WTC11 (cell line): ENCODE measurements at regions not wholly inside any gene's neighbourhood (a gene's known extent, or its start where the extent isn't known, plus 50 kb on each side); places are given as distances from the start of the nearest gene placed in this dataset.

ENCODE experiments used
- ATAC-seq: fragments of 200-7000 bp; cut with Tn5 transposase; 2 replicates; pipeline ENCODE4 v1.10.0; 2021; ENCODE audit warnings: mild to moderate bottlenecking, moderate library complexity
- CTCF ChIA-PET: fragments of 300-600 bp; sonication (Branson Sonifier 250); formaldehyde crosslinking; loops from one replicate; lab custom pipeline; 2021; ENCODE audit warnings: antibody characterized with exemption; lab: Charles Lee
- POLR2A ChIA-PET: fragments of 350-600 bp; sonication (Branson Sonifier 250); formaldehyde crosslinking; loops from one replicate; lab custom pipeline; 2021; ENCODE audit warnings: antibody characterized with exemption; lab: Charles Lee
- DNase-seq: peaks from one replicate; pipeline ENCODE4 v3.0.0; 2021; ENCODE audit warnings: low spot score
- H3K27ac Mint-ChIP-seq: 2 replicates; pipeline ENCODE4 v1.8.0; 2021; ENCODE audit warnings: mixed read lengths
- H3K27me3 Mint-ChIP-seq: 2 replicates; pipeline ENCODE4 v1.8.0; 2021; ENCODE audit warnings: low read depth, mild to moderate bottlenecking, moderate library complexity, mixed read lengths
- H3K36me3 Mint-ChIP-seq: 2 replicates; pipeline ENCODE4 v1.8.0; 2021; ENCODE audit warnings: mixed read lengths
- H3K4me1 Mint-ChIP-seq: 2 replicates; pipeline ENCODE4 v1.8.0; 2022; ENCODE audit warnings: mixed read lengths
- H3K4me3 Mint-ChIP-seq: 2 replicates; pipeline ENCODE4 v1.8.0; 2021; ENCODE audit warnings: mild to moderate bottlenecking, moderate library complexity, mixed read lengths
- H3K9me3 Mint-ChIP-seq: 2 replicates; pipeline ENCODE4 v1.8.0; 2021; ENCODE audit warnings: mixed read lengths
- ARID4B ChIP-seq: sonication (generic); formaldehyde crosslinking; IDR thresholded peaks from 2 replicates; pipeline ENCODE4 v1.8.0; 2023; ENCODE audit warnings: missing genetic modification reagents, mild to moderate bottlenecking, borderline replicate concordance
- ATF3 ChIP-seq: sonication (generic); formaldehyde crosslinking; conservative IDR thresholded peaks from 2 replicates; pipeline ENCODE4 v1.8.1; 2022; ENCODE audit warnings: mild to moderate bottlenecking, missing genetic modification reagents
- CREM ChIP-seq: sonication (generic); formaldehyde crosslinking; IDR thresholded peaks from 2 replicates; pipeline ENCODE4 v1.8.1; 2022; ENCODE audit warnings: mild to moderate bottlenecking, missing genetic modification reagents, moderate library complexity
- CTCF ChIP-seq: fragments of 200-600 bp; IDR thresholded peaks from 2 replicates; pipeline ENCODE4 v1.8.0; 2022; ENCODE audit warnings: antibody characterized with exemption
- E2F5 ChIP-seq: sonication (generic); formaldehyde crosslinking; IDR thresholded peaks from 2 replicates; pipeline ENCODE4 v1.8.1; 2022; ENCODE audit warnings: mild to moderate bottlenecking, moderate library complexity, missing genetic modification reagents
- ELF4 ChIP-seq: sonication (generic); formaldehyde crosslinking; IDR thresholded peaks from 2 replicates; pipeline ENCODE4 v1.8.1; 2022; ENCODE audit warnings: low read depth, mild to moderate bottlenecking, moderate library complexity, missing genetic modification reagents
- ERG ChIP-seq: fragments of 250-450 bp; sonication (Bioruptor Pico); IDR thresholded peaks from 2 replicates; pipeline ENCODE4 v1.8.0; 2021; ENCODE audit warnings: mild to moderate bottlenecking
- GRHL2 ChIP-seq: fragments of 250-450 bp; sonication (Bioruptor Pico); IDR thresholded peaks from 2 replicates; pipeline ENCODE4 v1.8.0; 2022; ENCODE audit warnings: mild to moderate bottlenecking, moderate library complexity; ENCODE audit not compliant: insufficient replicate concordance, severe bottlenecking
- HMGXB4 ChIP-seq: sonication (generic); formaldehyde crosslinking; IDR thresholded peaks from 2 replicates; pipeline ENCODE4 v1.8.1; 2023; ENCODE audit warnings: mild to moderate bottlenecking, moderate library complexity, missing genetic modification reagents
- OVOL2 ChIP-seq: fragments of 250-450 bp; sonication (Bioruptor Pico); IDR thresholded peaks from 2 replicates; pipeline ENCODE4 v1.9.0; 2021; ENCODE audit warnings: mild to moderate bottlenecking, borderline replicate concordance
- RELA ChIP-seq: sonication (generic); formaldehyde crosslinking; IDR thresholded peaks from 2 replicates; pipeline ENCODE4 v1.8.1; 2022; ENCODE audit warnings: missing genetic modification reagents, mild to moderate bottlenecking, borderline replicate concordance
- RORB ChIP-seq: fragments of 250-450 bp; sonication (Bioruptor Pico); IDR thresholded peaks from 2 replicates; pipeline ENCODE4 v1.9.0; 2021; ENCODE audit warnings: mild to moderate bottlenecking
- STAT6 ChIP-seq: sonication (generic); formaldehyde crosslinking; conservative IDR thresholded peaks from 2 replicates; pipeline ENCODE4 v1.8.1; 2023; ENCODE audit warnings: mild to moderate bottlenecking, low read depth, missing genetic modification reagents, moderate library complexity
- TCF7 ChIP-seq: sonication (generic); formaldehyde crosslinking; IDR thresholded peaks from 2 replicates; pipeline ENCODE4 v1.8.0; 2022; ENCODE audit warnings: mild to moderate bottlenecking, low read depth, missing genetic modification reagents, moderate library complexity
- TEAD4 ChIP-seq: sonication (generic); formaldehyde crosslinking; IDR thresholded peaks from 2 replicates; pipeline ENCODE4 v1.8.0; 2022; ENCODE audit warnings: mild to moderate bottlenecking, missing genetic modification reagents
- ZMAT4 ChIP-seq: fragments of 250-450 bp; sonication (Bioruptor Pico); IDR thresholded peaks from 2 replicates; pipeline ENCODE4 v1.9.0; 2021; ENCODE audit warnings: mild to moderate bottlenecking
- ZNF121 ChIP-seq: sonication (generic); formaldehyde crosslinking; IDR thresholded peaks from 2 replicates; pipeline ENCODE4 v1.8.0; 2023; ENCODE audit warnings: missing genetic modification reagents
- ZNF138 ChIP-seq: sonication (generic); formaldehyde crosslinking; conservative IDR thresholded peaks from 2 replicates; pipeline ENCODE4 v1.8.1; 2022; ENCODE audit warnings: mild to moderate bottlenecking, moderate library complexity, missing genetic modification reagents
- ZNF232 ChIP-seq: sonication (generic); formaldehyde crosslinking; IDR thresholded peaks from 2 replicates; pipeline ENCODE4 v1.8.0; 2022; ENCODE audit warnings: mild to moderate bottlenecking, missing genetic modification reagents

GRCh38 chr12:119266963-119267362 lies 67.6 kb upstream of the CCDC60 start:
- DNase-seq: no peak
- H3K4me1 Mint-ChIP-seq: peaks cover 18% of the 10 kb centered on the region
- TF ChIP-seq ZNF138 (CRISPR knock-in tag): no peak
- TF ChIP-seq, all 79 proteins: peak for 0
- H3K9me3 Mint-ChIP-seq: peaks cover 74% of the 10 kb centered on the region
- no peak overlapping the region for H3K27ac Mint-ChIP-seq
- peak; percentile 71 for ATAC-seq
- H3K27me3 Mint-ChIP-seq: peaks cover 4% of the 10 kb centered on the region; the same call in 1 of the 2 replicates
- H3K4me3 Mint-ChIP-seq: no peak overlapping the region
- peaks cover 52% of the 10 kb centered on the region for H3K36me3 Mint-ChIP-seq
- ChIA-PET POLR2A (no interaction called here), CTCF (no interaction called here)

GRCh38 chr12:119274636-119275065 lies 59.9 kb upstream of the CCDC60 start:
- H3K27ac Mint-ChIP-seq: no peak overlapping the region

More at GRCh38 chr12:119274636-119275065, 59.9 kb upstream of the CCDC60 start:
- H3K4me1 Mint-ChIP-seq: peaks cover 36% of the 10 kb centered on the region
- H3K9me3 Mint-ChIP-seq: peaks cover 27% of the 10 kb centered on the region
- peaks cover 16% of the 10 kb centered on the region for H3K36me3 Mint-ChIP-seq
- H3K27me3 Mint-ChIP-seq: no peaks in the 10 kb centered on the region
- POLR2A ChIA-PET: interaction anchor here (0.6 to 0.9 kb wide), 2 partner anchors 120 to 293 kb away, joined by 4 to 6 read pairs; no protein-coding TSS in a partner anchor
- DNase-seq (peak; percentile 26), ATAC-seq (peak; percentile 86)
- H3K4me3 Mint-ChIP-seq: no peak overlapping the region
- no peak for TF ChIP-seq CREM (CRISPR knock-in tag)
- TF ChIP-seq ATF3 (CRISPR knock-in tag): no peak
- no peak for TF ChIP-seq ARID4B
- no peak for TF ChIP-seq TEAD4
- TF ChIP-seq RELA: no peak
- no peak for TF ChIP-seq CTCF
- no peak for TF ChIP-seq GRHL2 (CRISPR knock-in tag)
- TF ChIP-seq HMGXB4 (CRISPR knock-in tag): no peak
- TF ChIP-seq ZNF232 (CRISPR knock-in tag): no peak
- TF ChIP-seq ERG (CRISPR knock-in tag): no peak
- no peak for TF ChIP-seq ELF4 (CRISPR knock-in tag)
- no peak for TF ChIP-seq E2F5 (CRISPR knock-in tag)
- TF ChIP-seq ZNF121 (CRISPR knock-in tag): no peak
- TF ChIP-seq STAT6 (CRISPR knock-in tag): no peak
- no peak for TF ChIP-seq ZMAT4 (CRISPR knock-in tag)
- TF ChIP-seq TCF7 (CRISPR knock-in tag): no peak
- no peak for TF ChIP-seq RORB (CRISPR knock-in tag)
- TF ChIP-seq OVOL2: no peak
- TF ChIP-seq, all 79 proteins: peak for 0
- CTCF ChIA-PET: interaction anchor here (0.6 to 2.6 kb wide), 23 partner anchors 11 to 255 kb away, joined by 3 to 16 read pairs (median 5); partner anchors contain the start of gene HSPB8
